HS-5 (cell line): ENCODE measurements at regions not wholly inside any gene's neighbourhood (a gene's known extent, or its start where the extent isn't known, plus 50 kb on each side); places are given as distances from the start of the nearest gene placed in this dataset.
"Not testable (repeated sequence)": the region's sequence is repeated elsewhere in the genome, so short reads cannot be mapped to it uniquely, and the experiment has no call there.

Source experiments
- DNase-seq: peaks from one replicate; pipeline ENCODE4 v3.0.0-alpha.2; 2012; ENCODE audit warnings: low read depth

GRCh38 chr1:196002296-196002695, 605.9 kb downstream of the KCNT2 start:
- DNase-seq: not testable (repeated sequence)

- no peak for DNase-seq
Measured at GRCh38 chr1:196001188-196001587, 607.1 kb downstream of the KCNT2 start.

- DNase-seq: no peak
Measured at GRCh38 chr1:195999022-195999421, 609.2 kb downstream of the KCNT2 start.

- no peak for DNase-seq
Measured at GRCh38 chr1:195981448-195982139, 626.6 kb downstream of the KCNT2 start.

GRCh38 chr1:195979646-195980045, 628.6 kb downstream of the KCNT2 start:
- DNase-seq: no peak

GRCh38 chr1:195973311-195973904, 634.8 kb downstream of the KCNT2 start:
- no peak for DNase-seq

- no peak for DNase-seq
Measured at GRCh38 chr1:195971589-195971988, 636.7 kb downstream of the KCNT2 start.

- no peak for DNase-seq
Measured at GRCh38 chr1:195970209-195970608, 638.0 kb downstream of the KCNT2 start.

GRCh38 chr1:195965475-195965874, 642.8 kb downstream of the KCNT2 start:
- DNase-seq: no peak

- no peak for DNase-seq
Measured at GRCh38 chr1:195965036-195965435, 643.2 kb downstream of the KCNT2 start.

- DNase-seq: no peak
Measured at GRCh38 chr1:195964516-195964915, 643.7 kb downstream of the KCNT2 start.

- DNase-seq: no peak
Measured at GRCh38 chr1:195962051-195962450, 646.2 kb downstream of the KCNT2 start.

GRCh38 chr1:195960580-195960979, 647.7 kb downstream of the KCNT2 start:
- DNase-seq: no peak

GRCh38 chr1:195958131-195958530, 650.1 kb downstream of the KCNT2 start:
- no peak for DNase-seq

- no peak for DNase-seq
Measured at GRCh38 chr1:195956845-195957244, 651.4 kb downstream of the KCNT2 start.

GRCh38 chr1:195954848-195955247, 653.4 kb downstream of the KCNT2 start:
- no peak for DNase-seq

- DNase-seq: no peak
Measured at GRCh38 chr1:195951313-195951712, 656.9 kb downstream of the KCNT2 start.

- no peak for DNase-seq
Measured at GRCh38 chr1:195948123-195948895, 659.9 kb downstream of the KCNT2 start.

GRCh38 chr1:195946500-195946899, 661.7 kb downstream of the KCNT2 start:
- DNase-seq: no peak

GRCh38 chr1:195941795-195942194, 666.4 kb downstream of the KCNT2 start:
- DNase-seq: no peak

GRCh38 chr1:195941314-195941713, 666.9 kb downstream of the KCNT2 start:
- DNase-seq: no peak

- no peak for DNase-seq
Measured at GRCh38 chr1:195939844-195940243, 668.4 kb downstream of the KCNT2 start.
